DOHH2 (cell line): ENCODE measurements at regions not wholly inside any gene's neighbourhood (a gene's known extent, or its start where the extent isn't known, plus 50 kb on each side); places are given as distances from the start of the nearest gene placed in this dataset.

Source experiments
- EZH2phosphoT487 ChIP-seq: fragments of 200-600 bp; sonication (generic); IDR thresholded peaks from 2 replicates; pipeline ENCODE4 v1.6.1; 2017; ENCODE audit warnings: borderline replicate concordance, mild to moderate bottlenecking, antibody characterized with exemption, low read length, moderate library complexity, mixed read lengths
- TF ChIP-seq, protein P1 (sequence below): fragments of 200-600 bp; sonication (generic); IDR thresholded peaks from one replicate; pipeline ENCODE4 v1.5.1; 2014; ENCODE audit warnings: antibody characterized with exemption, mild to moderate bottlenecking, low read depth, low read length; ENCODE audit not compliant: poor library complexity, severe bottlenecking

DNA sequence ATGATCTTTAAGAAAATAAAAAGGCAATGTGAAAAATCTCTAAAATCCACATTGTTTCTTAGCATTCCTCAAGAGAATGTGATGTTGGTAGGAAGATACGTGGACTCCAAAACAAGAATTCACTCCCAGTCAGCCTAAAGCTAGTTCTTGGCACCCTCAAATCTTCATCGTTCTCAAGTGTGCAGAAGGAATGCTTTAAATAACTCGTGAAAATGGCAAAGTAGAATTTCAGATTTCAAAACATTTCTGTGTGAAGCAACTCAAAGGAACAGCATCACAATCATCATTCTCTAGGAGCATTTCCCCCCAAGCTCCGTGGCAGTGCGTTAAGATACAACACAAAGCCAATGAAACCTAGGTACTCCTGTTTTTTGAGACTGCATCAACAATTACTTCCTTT lies 185.1 kb upstream of the DMAC1 start:
- TF ChIP-seq, protein P1, sequence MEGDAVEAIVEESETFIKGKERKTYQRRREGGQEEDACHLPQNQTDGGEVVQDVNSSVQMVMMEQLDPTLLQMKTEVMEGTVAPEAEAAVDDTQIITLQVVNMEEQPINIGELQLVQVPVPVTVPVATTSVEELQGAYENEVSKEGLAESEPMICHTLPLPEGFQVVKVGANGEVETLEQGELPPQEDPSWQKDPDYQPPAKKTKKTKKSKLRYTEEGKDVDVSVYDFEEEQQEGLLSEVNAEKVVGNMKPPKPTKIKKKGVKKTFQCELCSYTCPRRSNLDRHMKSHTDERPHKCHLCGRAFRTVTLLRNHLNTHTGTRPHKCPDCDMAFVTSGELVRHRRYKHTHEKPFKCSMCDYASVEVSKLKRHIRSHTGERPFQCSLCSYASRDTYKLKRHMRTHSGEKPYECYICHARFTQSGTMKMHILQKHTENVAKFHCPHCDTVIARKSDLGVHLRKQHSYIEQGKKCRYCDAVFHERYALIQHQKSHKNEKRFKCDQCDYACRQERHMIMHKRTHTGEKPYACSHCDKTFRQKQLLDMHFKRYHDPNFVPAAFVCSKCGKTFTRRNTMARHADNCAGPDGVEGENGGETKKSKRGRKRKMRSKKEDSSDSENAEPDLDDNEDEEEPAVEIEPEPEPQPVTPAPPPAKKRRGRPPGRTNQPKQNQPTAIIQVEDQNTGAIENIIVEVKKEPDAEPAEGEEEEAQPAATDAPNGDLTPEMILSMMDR = no peak
- no peak for TF ChIP-seq EZH2phosphoT487
